HG02840 (cell line): ENCODE measurements at regions not wholly inside any gene's neighbourhood (a gene's known extent, or its start where the extent isn't known, plus 50 kb on each side); places are given as distances from the start of the nearest gene placed in this dataset.
"Not testable (repeated sequence)": the region's sequence is repeated elsewhere in the genome, so short reads cannot be mapped to it uniquely, and the experiment has no call there.

Experiments used
- ATAC-seq: cut with Tn5 transposase; IDR thresholded peaks from one replicate; pipeline ENCODE4 v1.9.1; 2021; ENCODE audit warnings: mild to moderate bottlenecking, moderate library complexity, moderate number of reproducible peaks; ENCODE audit not compliant: unreplicated experiment, low FRiP score

DNA sequence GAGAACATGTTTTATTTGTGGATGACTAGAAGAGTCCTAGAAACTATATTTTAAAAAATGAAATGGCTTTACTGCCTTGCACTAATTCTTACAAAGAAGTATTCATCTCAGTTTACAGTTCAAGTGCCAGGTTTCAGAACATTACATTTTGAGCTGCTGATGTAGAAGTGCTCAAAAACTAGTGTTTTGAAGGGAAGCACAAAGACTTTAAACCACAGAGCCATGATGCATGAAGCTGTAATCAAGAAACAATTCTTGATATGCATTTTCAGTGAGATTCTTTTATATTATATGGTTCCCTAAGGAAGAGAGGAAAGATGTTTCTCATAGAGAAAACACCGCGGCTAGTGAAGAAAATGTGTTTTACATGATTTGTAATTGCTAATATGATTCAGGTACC lies 1163.0 kb downstream of the RAPGEF2 start:
- ATAC-seq, result no peak

DNA sequence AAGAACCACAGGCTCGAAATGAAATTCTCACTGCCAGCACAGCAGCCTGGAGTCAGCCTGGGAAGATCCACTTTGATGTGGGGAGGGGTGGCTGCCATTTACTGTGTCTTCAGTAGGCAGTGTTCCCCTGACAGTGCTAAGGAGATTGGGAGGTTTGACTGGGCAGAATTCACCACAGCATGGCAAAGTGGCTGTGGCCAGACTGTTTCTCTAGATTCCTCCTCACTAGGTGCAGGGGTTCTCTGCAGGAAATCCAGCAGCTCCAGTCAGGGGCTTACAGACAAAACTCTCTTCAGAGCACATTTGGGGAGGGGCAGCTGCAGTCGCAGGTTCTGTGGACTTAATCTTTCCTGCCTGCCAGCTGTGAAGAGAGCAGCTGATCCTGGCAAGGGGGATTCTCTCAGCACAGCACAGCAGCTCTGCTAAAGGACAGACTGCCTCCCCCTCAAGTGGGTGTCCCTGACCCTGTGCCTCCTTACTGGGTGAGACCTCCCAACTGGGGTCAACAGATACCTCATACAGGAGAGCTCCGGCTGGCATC lies 1174.0 kb downstream of the RAPGEF2 start:
- no peak for ATAC-seq

- ATAC-seq, result no peak
These were observed 1180.2 kb downstream of the RAPGEF2 start for GRCh38 chr4:160283081-160283480.

GRCh38 chr4:160284516-160284915 lies 1181.6 kb downstream of the RAPGEF2 start:
- ATAC-seq, result no peak

DNA sequence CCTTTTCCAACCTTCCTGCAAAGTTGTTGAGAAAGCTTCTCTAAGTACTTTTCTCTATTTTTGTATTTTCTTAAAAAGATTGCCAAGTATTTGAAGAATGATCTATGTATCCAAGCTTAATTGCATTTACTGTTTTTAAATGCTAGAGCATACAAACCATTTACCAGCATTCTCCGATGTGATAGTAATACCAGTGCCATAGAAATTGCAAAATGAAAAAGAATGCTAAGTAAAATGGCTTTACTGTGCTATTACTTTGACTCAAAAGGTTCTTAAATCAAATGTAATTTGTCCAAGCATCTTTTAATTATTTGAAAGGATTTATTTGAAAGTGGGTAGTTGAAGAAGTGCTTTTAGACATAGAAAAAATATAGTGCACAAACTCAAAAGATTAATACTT lies 1183.2 kb downstream of the RAPGEF2 start:
- no peak for ATAC-seq

DNA sequence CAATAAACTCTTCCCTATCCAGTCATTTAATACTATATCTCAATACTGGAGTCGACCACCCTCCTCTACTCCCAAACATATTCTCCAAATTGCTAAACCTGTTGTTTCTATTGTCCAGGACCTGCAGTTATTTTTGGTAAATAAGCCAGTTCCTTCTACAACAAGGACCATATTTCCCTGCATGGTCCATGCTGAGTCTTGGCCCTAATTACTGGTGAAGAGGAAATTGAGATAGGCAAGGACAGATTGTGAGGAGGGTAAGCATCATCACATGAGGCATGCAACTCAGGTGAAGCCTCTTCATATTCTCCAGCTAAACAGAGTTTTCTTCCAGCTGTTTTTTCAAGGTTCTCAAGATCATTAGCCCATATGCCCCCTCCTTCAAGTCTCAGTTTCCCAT lies 1193.6 kb downstream of the RAPGEF2 start:
- no peak for ATAC-seq

GRCh38 chr4:160299177-160299576 lies 1196.3 kb downstream of the RAPGEF2 start:
- no peak for ATAC-seq

DNA sequence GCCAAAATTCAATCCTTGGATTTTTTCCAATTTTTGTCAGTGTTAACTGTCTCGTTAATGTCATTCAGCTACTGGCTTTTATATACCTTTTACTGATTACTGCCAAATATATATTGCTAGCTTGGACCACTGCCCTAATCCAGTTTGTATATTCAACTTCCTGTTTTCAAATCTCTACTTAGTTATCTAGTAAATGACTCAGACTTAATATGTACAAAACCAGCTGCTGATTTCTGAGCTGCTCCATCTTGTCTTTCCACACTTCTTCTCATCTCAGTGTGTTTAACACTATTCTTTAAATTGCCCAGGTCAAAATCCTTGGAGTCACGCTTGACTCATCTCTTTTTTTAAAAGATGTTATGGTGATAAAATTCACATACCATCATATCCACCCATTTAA lies 1196.7 kb downstream of the RAPGEF2 start:
- no peak for ATAC-seq

DNA sequence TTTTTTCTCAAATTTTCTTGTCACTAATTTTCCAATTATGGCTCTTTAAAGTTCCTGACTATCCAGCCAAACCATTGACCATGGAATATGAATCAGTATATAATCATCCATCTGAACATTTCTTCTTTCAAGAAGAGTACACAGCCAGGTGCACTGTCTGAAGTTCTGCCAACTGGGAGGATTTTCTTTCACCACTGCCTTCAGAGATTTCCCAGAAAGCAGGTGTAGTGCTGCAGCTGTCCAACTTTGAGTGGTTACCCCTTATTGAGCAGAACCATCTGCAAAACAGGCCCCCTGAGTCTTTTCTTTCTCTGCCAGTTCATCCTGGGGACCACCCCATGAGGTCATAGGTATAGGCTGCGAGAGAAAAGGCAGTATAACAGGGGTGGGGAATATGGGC lies 1213.2 kb downstream of the RAPGEF2 start:
- ATAC-seq, result no peak

GRCh38 chr4:160318567-160319220 lies 1215.8 kb downstream of the RAPGEF2 start:
- ATAC-seq, result no peak

- ATAC-seq, result no peak
These were observed 1216.5 kb downstream of the RAPGEF2 start for GRCh38 chr4:160319221-160319867.

GRCh38 chr4:160319868-160320260 lies 1217.0 kb downstream of the RAPGEF2 start:
- no peak for ATAC-seq

DNA sequence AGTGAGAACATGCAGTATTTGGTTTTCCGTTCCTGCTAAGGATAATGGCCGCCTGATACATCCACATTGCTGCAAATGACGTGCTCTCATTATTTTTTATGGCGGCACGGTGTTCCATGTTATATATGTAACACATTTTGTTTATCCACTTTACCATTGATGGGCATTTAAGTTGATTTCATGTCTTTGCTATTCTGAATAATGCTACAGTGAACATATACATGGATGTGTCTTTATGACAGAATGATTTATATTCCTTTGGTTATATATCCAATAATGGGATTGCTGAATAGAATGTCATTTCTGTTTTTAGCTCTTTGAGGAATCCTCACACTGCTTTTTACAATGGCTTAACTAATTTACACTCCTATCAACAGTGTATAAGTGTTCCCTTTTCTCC lies 1223.2 kb downstream of the RAPGEF2 start:
- ATAC-seq, result no peak

- ATAC-seq, result no peak
These were observed 1244.3 kb downstream of the RAPGEF2 start for GRCh38 chr4:160347197-160347596.

DNA sequence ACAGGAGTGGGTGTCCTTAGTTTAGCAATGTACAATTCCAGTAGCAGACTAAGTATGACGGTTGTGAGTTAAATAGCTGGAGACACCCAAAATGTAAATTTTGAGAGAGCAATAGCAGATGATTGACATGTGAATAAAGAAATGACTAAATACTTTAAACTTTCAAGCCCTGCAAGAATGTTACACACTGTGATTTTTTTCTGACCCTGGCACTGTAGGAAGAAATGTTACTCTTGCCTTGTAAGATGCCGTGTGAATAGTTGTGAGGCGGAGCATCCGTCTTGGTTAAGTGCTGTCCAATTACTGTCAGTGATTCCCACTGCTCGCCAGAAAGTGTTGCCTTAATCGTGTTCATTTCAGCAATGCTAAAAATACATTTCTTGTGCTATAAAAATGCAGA lies 1248.1 kb downstream of the RAPGEF2 start:
- no peak for ATAC-seq

- no peak for ATAC-seq
These were observed 1249.8 kb downstream of the RAPGEF2 start for GRCh38 chr4:160352637-160353036.

DNA sequence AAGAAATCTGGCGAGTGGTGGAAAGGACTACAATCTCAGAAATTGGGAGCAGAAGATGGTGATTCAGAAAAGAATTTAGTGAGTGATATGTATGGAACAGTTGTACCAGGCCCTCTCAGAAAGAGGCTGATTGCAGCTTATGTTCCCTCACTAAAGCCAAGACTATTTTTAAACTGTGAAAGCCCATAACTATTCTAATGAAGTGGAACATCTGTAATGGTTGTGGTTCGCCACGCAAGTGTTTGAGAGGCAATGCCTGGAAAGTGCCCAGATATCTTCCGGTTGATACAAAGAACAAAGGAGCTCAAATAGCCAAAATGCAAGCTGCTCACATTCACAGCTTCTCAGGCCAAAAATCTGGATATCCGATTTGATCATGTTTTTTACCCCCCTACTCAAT lies 1250.7 kb downstream of the RAPGEF2 start:
- ATAC-seq, result no peak

GRCh38 chr4:160362478-160362877 lies 1259.6 kb downstream of the RAPGEF2 start:
- no peak for ATAC-seq

GRCh38 chr4:160364217-160364616 lies 1261.3 kb downstream of the RAPGEF2 start:
- no peak for ATAC-seq

GRCh38 chr4:160364665-160365064 lies 1261.8 kb downstream of the RAPGEF2 start:
- not testable (repeated sequence) for ATAC-seq

- not testable (repeated sequence) for ATAC-seq
These were observed 1262.5 kb downstream of the RAPGEF2 start for GRCh38 chr4:160365383-160365782.

- no peak for ATAC-seq
These were observed 1267.2 kb downstream of the RAPGEF2 start for GRCh38 chr4:160370046-160370445.
